Activated T-cell treated with anti-CD3 and anti-CD28 coated beads, Interleukin-2, amount 50 U/mL, for 48 hours (primary cell): ENCODE measurements at regions not wholly inside any gene's neighbourhood (a gene's known extent, or its start where the extent isn't known, plus 50 kb on each side); places are given as distances from the start of the nearest gene placed in this dataset.
"Not testable (repeated sequence)": the region's sequence is repeated elsewhere in the genome, so short reads cannot be mapped to it uniquely, and the experiment has no call there.

Source experiments
- DNase-seq, 2 experiments: peaks; one replicate each; pipeline ENCODE4 v3.0.0-alpha.2; 2020

- DNase-seq, result no peak
Observed at GRCh38 chr1:182331387-182331786, 60.2 kb downstream of the GLUL start.

- no peak for DNase-seq
Observed at GRCh38 chr1:182330303-182330702, 61.3 kb downstream of the GLUL start.

GRCh38 chr1:182329471-182329870 is 62.1 kb downstream of the GLUL start:
- DNase-seq, result no peak

GRCh38 chr1:182328591-182328990 is 63.0 kb downstream of the GLUL start:
- no peak for DNase-seq

- DNase-seq, result no peak
Observed at GRCh38 chr1:182325339-182325738, 66.3 kb downstream of the GLUL start.

- DNase-seq, result not testable (repeated sequence)
Observed at GRCh38 chr1:182321532-182321931, 70.1 kb downstream of the GLUL start.

GRCh38 chr1:182317611-182318161 is 73.9 kb downstream of the GLUL start:
- no peak for DNase-seq

GRCh38 chr1:182316454-182316853 is 75.1 kb downstream of the GLUL start:
- not testable (repeated sequence) for DNase-seq

GRCh38 chr1:182315167-182315556 is 76.4 kb downstream of the GLUL start:
- DNase-seq, result no peak

- DNase-seq, result no peak
Observed at GRCh38 chr1:182309631-182310351, 81.8 kb downstream of the GLUL start.

- DNase-seq, result no peak
Observed at GRCh38 chr1:182308826-182309225, 82.8 kb downstream of the GLUL start.

- not testable (repeated sequence) for DNase-seq
Observed at GRCh38 chr1:182307486-182307885, 84.1 kb downstream of the GLUL start.

- no peak for DNase-seq
Observed at GRCh38 chr1:182305861-182306260, 85.7 kb downstream of the GLUL start.

GRCh38 chr1:182304627-182305026 is 87.0 kb downstream of the GLUL start:
- no peak for DNase-seq

- no peak for DNase-seq
Observed at GRCh38 chr1:182304218-182304617, 87.4 kb downstream of the GLUL start.

GRCh38 chr1:182303778-182304177 is 87.8 kb downstream of the GLUL start:
- DNase-seq, result no peak

GRCh38 chr1:182301467-182302198 is 90.0 kb downstream of the GLUL start:
- DNase-seq, result peak; percentile 29 to 44

GRCh38 chr1:182301026-182301436 is 90.6 kb downstream of the GLUL start:
- DNase-seq, result peak; percentile 21 to 29

- no peak for DNase-seq
Observed at GRCh38 chr1:182299728-182300616, 91.6 kb downstream of the GLUL start.

GRCh38 chr1:182299054-182299727 is 92.4 kb downstream of the GLUL start:
- not testable (repeated sequence) for DNase-seq

GRCh38 chr1:182297335-182297734 is 94.3 kb downstream of the GLUL start:
- no peak for DNase-seq

- no peak for DNase-seq
Observed at GRCh38 chr1:182295697-182296096, 95.9 kb downstream of the GLUL start.
